Heart right ventricle (tissue), 16 donors: ENCODE measurements at regions not wholly inside any gene's neighbourhood (a gene's known extent, or its start where the extent isn't known, plus 50 kb on each side); places are given as distances from the start of the nearest gene placed in this dataset.

Experiments used
- ATAC-seq, 8 donors: fragments of 200-7000 bp; cut with Tn5 transposase; one replicate each; pipeline ENCODE4 v1.9.1; 2020; ENCODE audit warnings: mild to moderate bottlenecking in 8 of 8, moderate library complexity in 8 of 8, moderate number of reproducible peaks in 1 of 8
- DNase-seq, 2 donors: peaks; one replicate each; pipeline ENCODE4 v3.0.0-alpha.2; 2020
- H3K27ac ChIP-seq, 10 donors: fragments of 200-600 bp; sonication (generic) in 2 of 10; one replicate each; pipeline versions ENCODE4 v1.5.0 to v1.8.0; 2020 to 2022; ENCODE audit warnings: mild to moderate bottlenecking in 3 of 10
- H3K27me3 ChIP-seq, 7 donors: fragments of 200-600 bp; one replicate each; pipeline ENCODE4 v1.8.0; 2021 to 2022; ENCODE audit warnings: mild to moderate bottlenecking in 2 of 7
- H3K36me3 ChIP-seq, 9 donors: fragments of 200-600 bp; sonication (generic) in 1 of 9; one replicate each; pipeline versions ENCODE4 v1.5.0 to v1.8.0; 2020 to 2022; ENCODE audit warnings: mild to moderate bottlenecking in 2 of 9
- H3K4me1 ChIP-seq, 9 donors: fragments of 200-600 bp; sonication (generic) in 1 of 9; one replicate each; pipeline versions ENCODE4 v1.5.0 to v1.8.0; 2020 to 2022; ENCODE audit warnings: mild to moderate bottlenecking in 4 of 9
- H3K4me3 ChIP-seq, 10 donors: fragments of 200-600 bp; sonication (generic) in 2 of 10; one replicate each; pipeline versions ENCODE4 v1.5.0 to v1.8.0; 2020 to 2022; ENCODE audit warnings: mild to moderate bottlenecking in 7 of 10, moderate library complexity in 2 of 10
- H3K9me3 ChIP-seq, 11 donors: fragments of 200-600 bp in 10 of 11; sonication (generic) in 2 of 11; one replicate each; pipeline versions ENCODE4 v1.5.0 to v1.8.0; 2013 to 2022; ENCODE audit warnings: mild to moderate bottlenecking in 2 of 11, control low read depth in 1 of 11, moderate library complexity in 1 of 11
- WGBS, 2 donors: extraction: QIAGEN DNeasy Blood & Tissue Kit; methylation state at CpG; one replicate each; pipeline ENCODE4 v1.1.7; 2013; ENCODE audit warnings: inconsistent platforms in 1 of 2; 5-methylcytosine and 5-hydroxymethylcytosine counted together
- intact Hi-C, 10 donors: fragments of 100-400 bp; cut with DNase I; formaldehyde crosslinking; loops; one replicate each; pipeline versions ENCODE4 v1.11.1 to v1.14.2; 2022
- TF ChIP-seq, protein P1 (sequence below), 9 donors: fragments of 200-600 bp; sonication (generic) in 2 of 9; IDR thresholded peaks; one replicate each; pipeline versions ENCODE4 v1.5.0 to v1.8.0; 2021 to 2022; ENCODE audit warnings: antibody characterized with exemption in 9 of 9, mild to moderate bottlenecking in 5 of 9, moderate library complexity in 1 of 9
- donor health status: Arrhythmogenic right ventricular cardiomyopathy.
- donor health status: ischemic (EF 13 %, LVEDD 7.1; RV severe dilation, severe dysfunction).
- donor health status: healthy with polysubstance abuse.
- donor health status: DM: no; HTN: yes; CAD: no.
- donor health status: DM: no; HTN: no; CAD: no.
- donor health status: ischemic (EF 25% LVEDD 6.9; RV normal size, moderate dysfunction).
- donor health status: ischemic (EF 25% LVEDD 5.7; RV mildly dilated, moderate dysfunction).
- donor health status: healthy.
- donor health status: DM: yes; HTN: yes; CAD: no.
- donor health status: Ischemic cardiomyopathy.
- donor health status: ischemic (EF 35%, LVEDD 5.7; RV mildly dilated, moderate dysfunction).
- donor health status: nonischemic (EF 11% LVEDD 7.7; RV severe dilation, severe dysfunction).
- donor health status: DM: yes; HTN: yes; CAD: no.
- donor health status: PGD.
- donor health status: ischemic (EF 29% LVEDD 5.4; RV normal size, mild dysfunction).
- donor health status: nonischemic (EF 23%, LVEDD 6.1; RV moderate dilation, normal function).

DNA sequence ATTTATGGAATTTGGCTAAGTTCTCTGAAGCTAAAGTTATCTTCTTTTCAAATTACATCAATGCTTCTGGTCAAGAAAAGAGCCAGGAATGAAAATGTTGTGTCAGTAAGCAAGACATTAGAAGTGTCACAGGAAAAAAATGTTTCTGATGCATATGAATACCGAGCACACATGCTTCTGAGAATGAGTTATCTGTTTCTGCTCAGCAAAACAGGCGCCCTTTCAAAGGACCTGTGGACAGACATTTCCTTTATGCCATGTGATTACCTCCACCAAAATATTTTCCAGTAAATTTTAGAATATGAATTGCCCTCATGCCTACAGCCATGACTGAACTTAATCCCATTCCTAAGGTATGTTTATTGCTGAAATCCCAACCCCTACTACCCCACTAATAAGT is 55.4 kb upstream of the RNF180 start:
- Histone ChIP-seq H3K4me1 (no peaks in the 10 kb centered on the region), H3K27me3 (no peaks in the 10 kb centered on the region), H3K9me3 (peaks cover 0 to 33% (median 5%) of the 10 kb centered on the region in 11 donors), H3K36me3 (no peaks in the 10 kb centered on the region), H3K27ac (no peak overlapping the region), H3K4me3 (no peak overlapping the region)
- DNase-seq (no peak), ATAC-seq (no peak)
- WGBS, 2 donors = 45 to 47% methylated on average over 2 of the region's 2 CpGs
- TF ChIP-seq, protein P1, sequence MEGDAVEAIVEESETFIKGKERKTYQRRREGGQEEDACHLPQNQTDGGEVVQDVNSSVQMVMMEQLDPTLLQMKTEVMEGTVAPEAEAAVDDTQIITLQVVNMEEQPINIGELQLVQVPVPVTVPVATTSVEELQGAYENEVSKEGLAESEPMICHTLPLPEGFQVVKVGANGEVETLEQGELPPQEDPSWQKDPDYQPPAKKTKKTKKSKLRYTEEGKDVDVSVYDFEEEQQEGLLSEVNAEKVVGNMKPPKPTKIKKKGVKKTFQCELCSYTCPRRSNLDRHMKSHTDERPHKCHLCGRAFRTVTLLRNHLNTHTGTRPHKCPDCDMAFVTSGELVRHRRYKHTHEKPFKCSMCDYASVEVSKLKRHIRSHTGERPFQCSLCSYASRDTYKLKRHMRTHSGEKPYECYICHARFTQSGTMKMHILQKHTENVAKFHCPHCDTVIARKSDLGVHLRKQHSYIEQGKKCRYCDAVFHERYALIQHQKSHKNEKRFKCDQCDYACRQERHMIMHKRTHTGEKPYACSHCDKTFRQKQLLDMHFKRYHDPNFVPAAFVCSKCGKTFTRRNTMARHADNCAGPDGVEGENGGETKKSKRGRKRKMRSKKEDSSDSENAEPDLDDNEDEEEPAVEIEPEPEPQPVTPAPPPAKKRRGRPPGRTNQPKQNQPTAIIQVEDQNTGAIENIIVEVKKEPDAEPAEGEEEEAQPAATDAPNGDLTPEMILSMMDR (IDR thresholded peaks at IDR 0.05) = no peak
- intact Hi-C loops = no loop called here

DNA sequence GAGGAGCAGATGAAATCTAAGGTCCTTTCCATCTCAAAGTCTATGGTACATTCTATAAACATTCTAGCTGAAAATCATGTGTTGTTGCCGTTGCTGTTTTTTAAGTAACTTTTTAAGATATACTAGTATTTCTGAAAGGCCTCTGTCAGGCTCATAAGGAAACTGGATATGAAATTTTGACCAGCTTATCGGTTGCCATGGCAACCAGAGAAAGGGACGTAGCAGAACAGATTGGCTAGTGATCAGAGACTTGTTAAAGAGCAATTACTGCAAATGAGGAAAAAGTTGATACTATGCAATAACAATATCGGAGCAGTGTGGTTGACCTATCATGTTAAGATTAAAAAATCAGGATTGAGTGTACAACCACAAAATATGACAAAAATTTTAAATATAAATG is 57.0 kb upstream of the RNF180 start:
- Histone ChIP-seq H3K4me3 (no peak overlapping the region), H3K4me1 (no peaks in the 10 kb centered on the region), H3K27ac (no peak overlapping the region), H3K36me3 (no peaks in the 10 kb centered on the region), H3K27me3 (no peaks in the 10 kb centered on the region), H3K9me3 (peaks cover 0 to 41% (median 5%) of the 10 kb centered on the region in 11 donors)
- WGBS, 2 donors = 69 to 75% methylated on average over 4 of the region's 4 CpGs
- TF ChIP-seq, protein P1 (IDR thresholded peaks at IDR 0.05) = no peak
- DNase-seq (no peak), ATAC-seq (no peak)
- intact Hi-C loops = loop anchor here in 1 of 10 donors (5.0 kb wide), 1 partner anchor 211 kb away; no protein-coding TSS in a partner anchor

DNA sequence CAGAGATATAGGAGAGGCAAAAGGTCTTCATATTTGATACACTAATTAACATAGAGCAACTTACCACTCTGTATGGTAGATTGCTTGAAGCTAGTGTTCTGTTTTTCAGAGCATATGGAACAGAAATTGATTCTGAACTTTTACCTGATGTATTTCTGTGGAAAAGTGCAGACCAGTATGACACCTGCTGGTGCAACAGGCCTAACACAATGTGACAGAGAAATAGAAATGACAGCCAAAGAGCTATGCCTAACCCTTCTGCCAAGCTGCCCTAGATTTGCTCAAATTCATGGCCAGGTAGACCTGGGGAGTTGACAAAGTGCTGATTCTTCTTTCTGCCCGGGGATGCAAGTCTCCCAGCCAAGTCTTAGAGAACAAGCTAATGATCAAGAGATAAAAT is 65.4 kb upstream of the RNF180 start:
- intact Hi-C loops = no loop called here
- DNase-seq = no peak
- WGBS, 2 donors = 39 to 47% methylated on average over 1 of the region's 1 CpG
- Histone ChIP-seq H3K9me3 (peaks cover 0 to 8% (median 0%) of the 10 kb centered on the region in 11 donors), H3K27ac (no peak overlapping the region), H3K27me3 (no peaks in the 10 kb centered on the region), H3K36me3 (no peaks in the 10 kb centered on the region), H3K4me1 (no peaks in the 10 kb centered on the region), H3K4me3 (no peak overlapping the region)
- no peak for ATAC-seq
- TF ChIP-seq, protein P1 (IDR thresholded peaks at IDR 0.05) = no peak

DNA sequence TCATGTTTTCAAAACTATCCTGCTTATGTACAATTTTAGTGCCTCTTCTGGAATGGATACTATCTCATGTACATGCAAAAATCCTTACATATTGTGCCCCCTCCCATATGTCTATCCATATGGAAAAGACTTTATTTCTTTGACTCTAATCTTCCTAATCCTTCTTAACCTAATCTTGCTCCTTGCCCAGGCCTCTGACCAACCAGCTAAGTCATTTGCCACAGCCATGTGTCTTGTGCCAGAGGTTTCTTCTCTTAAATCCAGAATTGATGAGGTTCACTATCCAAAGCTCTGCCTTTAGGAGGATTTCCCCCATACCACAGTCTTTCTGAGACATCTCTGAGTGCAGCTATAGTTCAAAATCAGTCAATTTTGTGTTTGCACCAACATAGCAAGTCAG is 68.9 kb upstream of the RNF180 start:
- TF ChIP-seq, protein P1 (IDR thresholded peaks at IDR 0.05) = no peak
- Histone ChIP-seq H3K36me3 (no peaks in the 10 kb centered on the region), H3K27me3 (no peaks in the 10 kb centered on the region), H3K9me3 (peaks cover 0 to 3% (median 0%) of the 10 kb centered on the region in 11 donors), H3K4me1 (no peaks in the 10 kb centered on the region), H3K27ac (no peak overlapping the region), H3K4me3 (no peak overlapping the region)
- ATAC-seq (no peak), DNase-seq (no peak)
- intact Hi-C loops = no loop called here
